Spinal cord (tissue), 9 donors: ENCODE measurements at regions not wholly inside any gene's neighbourhood (a gene's known extent, or its start where the extent isn't known, plus 50 kb on each side); places are given as distances from the start of the nearest gene placed in this dataset.

Experiments
- DNase-seq, 6 donors: peaks; one replicate each; pipeline versions ENCODE4 v3.0.0 to v3.0.0-alpha.2; 2013 to 2015; ENCODE audit warnings: low spot score in 6 of 6, low read depth in 4 of 6
- H3K27ac ChIP-seq: one replicate; pipeline ENCODE4 v1.5.1; 2013; ENCODE audit warnings: low read depth, low read length, control low read depth
- H3K27me3 ChIP-seq: one replicate; pipeline ENCODE4 v1.6.1; 2013; ENCODE audit warnings: low read length; ENCODE audit not compliant: control insufficient read depth, insufficient read depth
- H3K36me3 ChIP-seq: one replicate; pipeline ENCODE4 v1.6.1; 2013; ENCODE audit warnings: low read length; ENCODE audit not compliant: control insufficient read depth, insufficient read depth
- H3K4me1 ChIP-seq: one replicate; pipeline ENCODE4 v1.6.1; 2013; ENCODE audit warnings: low read length; ENCODE audit not compliant: control insufficient read depth, insufficient read depth
- H3K4me3 ChIP-seq: one replicate; pipeline ENCODE4 v1.5.1; 2013; ENCODE audit warnings: low read depth, low read length, control low read depth
- H3K9me3 ChIP-seq: one replicate; pipeline ENCODE4 v1.6.1; 2013; ENCODE audit warnings: low read length; ENCODE audit not compliant: control insufficient read depth, insufficient read depth
- WGBS: methylation state at CpG from one replicate; pipeline ENCODE4 v1.1.5; 2013; ENCODE audit warnings: missing lambda C conversion rate; ENCODE audit not compliant: insufficient coverage; 5-methylcytosine and 5-hydroxymethylcytosine counted together
- donor health status: healthy.

GRCh38 chr3:168983046-168983445, 680.5 kb downstream of the MECOM start:
- peak in 3 of 6 donors; percentile 28 to 63 (median 62) for DNase-seq
- Histone ChIP-seq H3K4me3 (no peak overlapping the region), H3K36me3 (no peaks in the 10 kb centered on the region), H3K27ac (no peak overlapping the region), H3K4me1 (no peaks in the 10 kb centered on the region), H3K9me3 (no peaks in the 10 kb centered on the region), H3K27me3 (no peaks in the 10 kb centered on the region)
- no CpG with 5 or more reads among the region's 1 CpG for WGBS

GRCh38 chr3:168981396-168981795, 682.1 kb downstream of the MECOM start:
- Histone ChIP-seq H3K27ac (no peak overlapping the region), H3K4me3 (no peak overlapping the region), H3K4me1 (no peaks in the 10 kb centered on the region), H3K36me3 (no peaks in the 10 kb centered on the region), H3K27me3 (no peaks in the 10 kb centered on the region), H3K9me3 (no peaks in the 10 kb centered on the region)
- no peak for DNase-seq
- WGBS, result 80% methylated on average over 1 of the region's 4 CpGs

- 40% methylated on average over 1 of the region's 5 CpGs for WGBS
- Histone ChIP-seq H3K4me1 (no peaks in the 10 kb centered on the region), H3K36me3 (no peaks in the 10 kb centered on the region), H3K27ac (no peak overlapping the region), H3K9me3 (no peaks in the 10 kb centered on the region), H3K27me3 (no peaks in the 10 kb centered on the region), H3K4me3 (no peak overlapping the region)
- DNase-seq, result peak in 1 of 6 donors; percentile 37
Observed at GRCh38 chr3:168977716-168978374, 685.7 kb downstream of the MECOM start.

GRCh38 chr3:168976969-168977368, 686.5 kb downstream of the MECOM start:
- no CpG with 5 or more reads among the region's 2 CpGs for WGBS
- Histone ChIP-seq H3K4me3 (no peak overlapping the region), H3K4me1 (no peaks in the 10 kb centered on the region), H3K27me3 (no peaks in the 10 kb centered on the region), H3K27ac (no peak overlapping the region), H3K9me3 (no peaks in the 10 kb centered on the region), H3K36me3 (no peaks in the 10 kb centered on the region)
- DNase-seq, result no peak

GRCh38 chr3:168975576-168975975, 687.9 kb downstream of the MECOM start:
- H3K36me3 ChIP-seq, result no peaks in the 10 kb centered on the region
- H3K4me1 ChIP-seq, result no peaks in the 10 kb centered on the region
- H3K9me3 ChIP-seq, result no peaks in the 10 kb centered on the region
- no CpG with 5 or more reads among the region's 1 CpG for WGBS
- DNase-seq, result peak in 1 of 6 donors; percentile 10
- no peak overlapping the region for H3K27ac ChIP-seq
- no peak overlapping the region for H3K4me3 ChIP-seq
- no peaks in the 10 kb centered on the region for H3K27me3 ChIP-seq

- H3K4me3 ChIP-seq, result no peak overlapping the region
- H3K9me3 ChIP-seq, result no peaks in the 10 kb centered on the region
- H3K4me1 ChIP-seq, result no peaks in the 10 kb centered on the region
- DNase-seq, result peak in 2 of 6 donors; percentile 68 to 74
- no peaks in the 10 kb centered on the region for H3K27me3 ChIP-seq
- H3K36me3 ChIP-seq, result no peaks in the 10 kb centered on the region
- H3K27ac ChIP-seq, result no peak overlapping the region
Observed at GRCh38 chr3:168974617-168975403, 688.7 kb downstream of the MECOM start.

- Histone ChIP-seq H3K4me1 (no peaks in the 10 kb centered on the region), H3K36me3 (no peaks in the 10 kb centered on the region), H3K27me3 (no peaks in the 10 kb centered on the region), H3K4me3 (no peak overlapping the region), H3K27ac (no peak overlapping the region), H3K9me3 (no peaks in the 10 kb centered on the region)
- DNase-seq, result no peak
- WGBS, result no CpG with 5 or more reads among the region's 2 CpGs
Observed at GRCh38 chr3:168973897-168974296, 689.6 kb downstream of the MECOM start.

- Histone ChIP-seq H3K4me3 (no peak overlapping the region), H3K36me3 (no peaks in the 10 kb centered on the region), H3K4me1 (no peaks in the 10 kb centered on the region), H3K27ac (no peak overlapping the region), H3K27me3 (no peaks in the 10 kb centered on the region), H3K9me3 (no peaks in the 10 kb centered on the region)
- no CpG with 5 or more reads among the region's 1 CpG for WGBS
- no peak for DNase-seq
Observed at GRCh38 chr3:168973206-168973605, 690.3 kb downstream of the MECOM start.

GRCh38 chr3:168968609-168969008, 694.9 kb downstream of the MECOM start:
- no peaks in the 10 kb centered on the region for H3K27me3 ChIP-seq
- no peak overlapping the region for H3K4me3 ChIP-seq
- no peak for DNase-seq
- WGBS, result no CpG with 5 or more reads among the region's 3 CpGs
- H3K4me1 ChIP-seq, result no peaks in the 10 kb centered on the region
- no peak overlapping the region for H3K27ac ChIP-seq
- H3K36me3 ChIP-seq, result no peaks in the 10 kb centered on the region
- H3K9me3 ChIP-seq, result no peaks in the 10 kb centered on the region

- no peak overlapping the region for H3K4me3 ChIP-seq
- no peak for DNase-seq
- WGBS, result 98% methylated on average over 8 of the region's 9 CpGs
- no peaks in the 10 kb centered on the region for H3K4me1 ChIP-seq
- no peaks in the 10 kb centered on the region for H3K36me3 ChIP-seq
- no peak overlapping the region for H3K27ac ChIP-seq
- no peaks in the 10 kb centered on the region for H3K27me3 ChIP-seq
- no peaks in the 10 kb centered on the region for H3K9me3 ChIP-seq
Observed at GRCh38 chr3:168964736-168965135, 698.8 kb downstream of the MECOM start.
